22Rv1 (cell line): ENCODE measurements at regions not wholly inside any gene's neighbourhood (a gene's known extent, or its start where the extent isn't known, plus 50 kb on each side); places are given as distances from the start of the nearest gene placed in this dataset.

Experiments
- ZFX ChIP-seq: fragments of 450-650 bp; IDR thresholded peaks from 2 replicates; pipeline ENCODE4 v1.6.1; 2017; ENCODE audit warnings: antibody characterized with exemption, borderline replicate concordance
- TF ChIP-seq, protein P1 (sequence below): fragments of 450-650 bp; IDR thresholded peaks from 2 replicates; pipeline ENCODE4 v1.5.1; 2017; ENCODE audit warnings: mild to moderate bottlenecking

- TF ChIP-seq, protein P1, sequence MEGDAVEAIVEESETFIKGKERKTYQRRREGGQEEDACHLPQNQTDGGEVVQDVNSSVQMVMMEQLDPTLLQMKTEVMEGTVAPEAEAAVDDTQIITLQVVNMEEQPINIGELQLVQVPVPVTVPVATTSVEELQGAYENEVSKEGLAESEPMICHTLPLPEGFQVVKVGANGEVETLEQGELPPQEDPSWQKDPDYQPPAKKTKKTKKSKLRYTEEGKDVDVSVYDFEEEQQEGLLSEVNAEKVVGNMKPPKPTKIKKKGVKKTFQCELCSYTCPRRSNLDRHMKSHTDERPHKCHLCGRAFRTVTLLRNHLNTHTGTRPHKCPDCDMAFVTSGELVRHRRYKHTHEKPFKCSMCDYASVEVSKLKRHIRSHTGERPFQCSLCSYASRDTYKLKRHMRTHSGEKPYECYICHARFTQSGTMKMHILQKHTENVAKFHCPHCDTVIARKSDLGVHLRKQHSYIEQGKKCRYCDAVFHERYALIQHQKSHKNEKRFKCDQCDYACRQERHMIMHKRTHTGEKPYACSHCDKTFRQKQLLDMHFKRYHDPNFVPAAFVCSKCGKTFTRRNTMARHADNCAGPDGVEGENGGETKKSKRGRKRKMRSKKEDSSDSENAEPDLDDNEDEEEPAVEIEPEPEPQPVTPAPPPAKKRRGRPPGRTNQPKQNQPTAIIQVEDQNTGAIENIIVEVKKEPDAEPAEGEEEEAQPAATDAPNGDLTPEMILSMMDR: no peak
- no peak for TF ChIP-seq ZFX
These were observed 336.4 kb upstream of the BTBD3 start for GRCh38 chr20:11581271-11581670.
